ENCODE measurements at regions not wholly inside any gene's neighbourhood (a gene's known extent, or its start where the extent isn't known, plus 50 kb on each side); places are given as distances from the start of the nearest gene placed in this dataset.
A peak's percentile ranks its signal among the peaks of the same experiment; 100 is the strongest.
"Not testable (repeated sequence)": the region's sequence is repeated elsewhere in the genome, so short reads cannot be mapped to it uniquely, and the experiment has no call there.

DNA sequence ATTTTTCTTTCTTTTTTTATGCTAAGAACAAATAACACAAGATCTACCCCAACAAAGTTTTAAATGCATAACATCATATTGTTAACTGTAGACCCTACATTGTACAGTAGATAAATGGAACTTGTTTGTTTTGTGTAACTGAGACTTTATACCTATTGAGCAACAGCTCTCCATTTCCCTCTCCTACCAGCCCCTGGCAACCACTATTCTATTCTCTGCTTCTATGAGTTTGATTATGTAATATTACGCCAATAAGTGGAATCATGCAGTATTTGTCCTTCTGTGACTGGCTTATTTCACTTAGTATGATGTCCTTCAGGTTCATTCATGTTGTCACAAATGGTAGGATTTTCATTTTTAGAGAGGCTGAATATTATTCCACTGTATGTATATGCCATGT lies 308.2 kb upstream of the PRR16 start:
- peak; percentile 46 for DNase-seq

GRCh38 chr5:120158211-120158610 lies 305.9 kb upstream of the PRR16 start:
- DNase-seq, result no peak

DNA sequence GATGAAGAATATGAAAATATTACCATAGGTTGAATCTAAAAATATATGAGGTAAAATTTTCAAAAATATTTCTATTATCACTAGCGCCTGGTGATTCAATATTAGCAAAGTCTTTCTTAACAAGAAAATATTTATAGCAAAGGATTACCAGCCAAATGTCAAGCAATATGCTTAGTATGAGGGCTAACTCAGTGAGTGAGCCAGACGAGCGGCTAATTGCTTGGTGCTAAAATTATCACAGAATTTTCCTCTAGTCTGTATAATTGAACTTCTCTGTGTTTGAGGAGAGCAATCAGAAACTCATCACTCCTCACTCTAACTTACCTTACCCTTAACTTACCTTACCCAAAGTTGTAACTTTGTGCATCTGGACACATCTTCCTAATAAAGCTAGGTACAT lies 304.9 kb upstream of the PRR16 start:
- no peak for DNase-seq

DNA sequence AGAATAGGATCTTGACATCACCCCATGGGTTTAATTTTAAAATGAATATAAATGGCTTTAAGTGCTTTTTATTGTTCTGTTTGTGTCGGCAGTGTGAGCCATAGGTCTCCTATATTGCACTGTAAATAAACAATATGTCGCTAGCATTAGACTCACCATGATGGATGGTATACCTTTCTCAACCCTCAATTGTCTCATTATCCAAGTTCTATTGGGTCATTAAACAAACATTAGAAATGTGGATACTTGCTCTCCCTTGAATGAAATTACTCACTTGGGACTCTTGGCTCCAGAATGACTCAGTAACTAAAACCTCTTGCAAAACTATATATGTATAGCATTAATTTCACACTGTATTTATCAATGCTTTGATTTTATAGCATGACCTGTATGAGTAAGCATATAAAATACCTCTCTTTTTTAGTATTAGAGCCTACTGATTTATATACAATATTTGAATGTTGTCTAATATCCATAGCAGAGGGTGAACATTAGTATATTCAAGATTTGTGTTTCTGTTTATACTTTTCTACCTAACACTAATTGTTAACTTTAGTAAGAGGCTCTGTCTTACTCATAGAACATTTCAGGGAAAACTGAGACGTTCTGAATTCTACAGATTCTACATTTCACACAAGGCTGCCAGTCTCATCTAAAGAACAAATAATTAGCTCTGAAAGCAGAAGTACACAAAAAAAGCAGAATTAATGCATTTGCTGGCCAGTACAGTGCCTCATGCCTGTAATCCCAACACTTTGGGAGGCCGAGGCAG lies 303.8 kb upstream of the PRR16 start:
- no peak for DNase-seq

DNA sequence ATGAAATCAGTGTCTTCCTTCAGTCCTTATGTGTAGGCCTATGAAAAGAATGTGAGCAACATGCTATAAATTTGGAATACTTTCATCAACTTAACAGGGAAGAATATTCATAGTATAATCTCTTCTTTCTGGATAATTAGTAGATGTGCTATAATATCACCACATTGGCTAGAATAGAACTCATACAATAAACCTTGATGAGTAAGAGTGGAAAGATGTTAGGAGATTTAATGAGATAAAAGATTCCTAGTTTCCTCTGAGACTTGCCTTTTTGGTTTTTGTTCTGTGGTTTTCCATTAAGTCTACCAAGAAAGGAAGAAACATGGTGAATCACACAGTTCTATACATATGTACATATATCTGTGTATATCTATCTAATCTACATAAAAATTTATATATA lies 301.8 kb upstream of the PRR16 start:
- no peak for DNase-seq

DNA sequence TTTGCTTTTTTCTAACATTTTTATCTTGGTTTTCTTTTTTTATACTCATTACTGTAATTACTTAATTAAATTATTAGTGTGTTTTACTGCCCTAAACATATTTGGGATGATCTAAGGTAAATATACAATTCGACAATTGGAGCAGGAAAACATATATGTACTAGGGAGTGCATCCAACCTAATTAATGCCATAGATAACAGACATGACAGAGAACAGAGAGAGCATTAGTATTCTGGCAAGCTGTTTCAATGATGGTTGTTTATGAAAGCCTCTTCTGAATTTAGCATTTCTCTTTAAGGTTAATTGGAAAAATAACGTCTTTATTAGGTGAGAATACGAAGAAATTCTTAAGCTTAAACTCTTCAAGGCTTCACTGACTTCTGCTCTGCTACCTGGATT lies 300.1 kb upstream of the PRR16 start:
- no peak for DNase-seq

DNA sequence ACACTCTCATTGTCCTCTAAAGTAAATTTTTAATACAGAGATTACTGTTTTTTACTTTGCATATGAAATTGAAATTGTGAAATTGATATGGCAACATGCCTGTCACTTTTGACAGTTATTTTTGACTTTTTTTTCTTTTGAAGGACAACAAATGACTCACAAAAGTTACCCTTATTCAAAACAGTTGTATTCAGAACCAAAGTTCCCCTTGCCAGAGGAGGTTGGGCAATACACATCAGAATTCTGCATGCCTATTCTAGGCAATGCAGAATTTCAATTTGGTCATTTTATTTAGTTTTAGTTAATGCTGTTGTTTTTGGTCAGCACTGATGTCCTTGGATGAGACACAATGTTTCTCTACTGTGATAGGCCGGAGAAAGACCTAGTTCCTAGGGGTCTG lies 299.1 kb upstream of the PRR16 start:
- no peak for DNase-seq

DNA sequence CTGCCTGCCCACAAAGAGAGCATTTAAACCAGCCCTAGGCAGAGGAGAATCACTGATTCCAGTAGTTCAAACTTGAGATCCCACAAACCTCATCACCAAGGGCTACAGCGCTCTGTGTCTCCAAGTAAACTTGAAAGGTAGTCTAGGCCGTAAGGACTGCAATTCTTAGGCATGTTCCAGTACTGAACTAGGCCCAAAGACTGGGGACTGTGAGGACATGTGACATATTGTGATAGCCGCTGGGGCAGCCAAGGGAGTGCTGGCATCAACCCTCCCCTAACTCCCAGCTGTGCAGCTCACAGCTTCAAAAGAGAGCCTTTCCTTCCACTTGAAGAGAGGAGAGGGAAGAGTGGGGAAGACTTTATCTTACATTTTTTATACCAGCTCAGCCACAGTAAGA lies 291.0 kb upstream of the PRR16 start:
- no peak for DNase-seq

- no peak for DNase-seq
Measured at GRCh38 chr5:120174089-120174488, 290.0 kb upstream of the PRR16 start.

- not testable (repeated sequence) for DNase-seq
Measured at GRCh38 chr5:120181238-120181637, 282.9 kb upstream of the PRR16 start.

- not testable (repeated sequence) for DNase-seq
Measured at GRCh38 chr5:120194650-120195049, 269.4 kb upstream of the PRR16 start.

DNA sequence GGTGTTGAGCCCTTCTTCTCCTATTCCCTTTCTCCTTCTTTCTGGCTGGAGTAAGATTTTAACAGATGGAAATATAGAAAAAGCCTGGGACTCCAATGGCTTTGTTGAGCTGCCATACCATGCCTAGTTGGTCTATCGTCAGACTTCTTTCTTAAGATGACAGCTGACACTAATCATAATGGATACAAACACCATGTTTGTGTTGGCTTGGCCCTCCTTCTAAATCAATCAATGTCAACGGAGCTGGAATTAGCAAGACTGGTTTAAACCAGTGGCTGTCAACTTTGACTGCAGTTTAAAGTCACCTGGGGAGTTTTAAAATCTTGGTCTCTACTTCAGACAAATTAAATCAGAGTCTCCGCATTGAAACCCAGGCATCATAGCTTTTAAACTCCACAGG lies 264.5 kb upstream of the PRR16 start:
- DNase-seq, result no peak

DNA sequence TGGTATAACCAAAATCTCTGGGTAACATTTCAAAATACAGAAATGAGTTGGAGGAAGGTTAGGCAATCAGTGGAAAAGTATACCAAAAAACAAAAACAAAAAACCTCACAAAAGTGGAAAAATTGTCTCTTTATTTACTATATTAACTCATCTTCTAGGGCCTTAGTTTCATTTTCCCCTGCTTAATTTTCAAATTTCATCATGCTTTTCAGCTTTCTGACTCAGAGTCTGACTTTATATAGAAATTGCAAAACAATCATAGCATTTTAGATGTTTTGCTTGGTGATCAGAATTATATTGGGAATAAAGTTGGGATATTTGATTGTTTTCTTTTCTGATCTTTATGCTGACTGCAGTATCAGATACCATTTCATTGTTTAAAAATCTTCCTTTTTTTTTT lies 257.0 kb upstream of the PRR16 start:
- no peak for DNase-seq

DNA sequence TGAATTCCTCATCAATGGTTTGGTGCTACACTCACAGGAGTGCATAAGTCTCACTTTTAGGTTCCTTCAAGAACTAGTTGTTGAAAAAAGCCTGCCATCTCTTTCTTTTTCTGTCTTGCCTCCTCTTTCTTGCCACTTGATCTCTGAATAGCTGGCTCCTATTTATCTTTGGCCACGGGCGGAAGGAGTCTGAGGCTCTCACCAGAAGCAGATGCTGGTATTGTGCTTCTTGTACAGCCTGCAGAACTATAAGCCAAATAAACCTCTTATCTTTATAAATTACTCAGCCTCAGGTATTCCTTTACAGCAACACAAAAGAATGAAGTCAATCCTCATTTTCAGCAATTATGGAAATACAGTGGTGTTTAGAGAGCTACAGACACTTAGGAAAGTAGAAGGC lies 247.1 kb upstream of the PRR16 start:
- DNase-seq, result no peak

- no peak for DNase-seq
Measured at GRCh38 chr5:120219988-120220387, 244.1 kb upstream of the PRR16 start.

DNA sequence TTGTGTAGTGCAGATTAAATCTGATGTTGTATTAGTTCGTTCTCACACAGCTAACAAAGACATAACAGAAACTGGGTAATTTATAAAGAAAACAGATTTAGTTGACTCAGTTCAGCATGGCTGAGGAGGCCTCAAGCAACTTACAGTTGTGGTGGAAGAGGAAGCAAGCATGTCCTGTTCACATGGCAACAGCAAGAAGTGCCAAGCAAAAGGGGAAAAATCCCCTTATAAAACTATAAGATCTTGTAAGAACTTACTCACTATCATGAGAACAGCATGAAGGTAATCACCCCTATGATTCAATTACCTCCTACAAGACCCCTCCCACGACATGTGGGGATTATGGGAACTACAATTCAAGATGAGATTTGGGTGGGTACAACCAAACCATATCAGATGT lies 238.6 kb upstream of the PRR16 start:
- no peak for DNase-seq

DNA sequence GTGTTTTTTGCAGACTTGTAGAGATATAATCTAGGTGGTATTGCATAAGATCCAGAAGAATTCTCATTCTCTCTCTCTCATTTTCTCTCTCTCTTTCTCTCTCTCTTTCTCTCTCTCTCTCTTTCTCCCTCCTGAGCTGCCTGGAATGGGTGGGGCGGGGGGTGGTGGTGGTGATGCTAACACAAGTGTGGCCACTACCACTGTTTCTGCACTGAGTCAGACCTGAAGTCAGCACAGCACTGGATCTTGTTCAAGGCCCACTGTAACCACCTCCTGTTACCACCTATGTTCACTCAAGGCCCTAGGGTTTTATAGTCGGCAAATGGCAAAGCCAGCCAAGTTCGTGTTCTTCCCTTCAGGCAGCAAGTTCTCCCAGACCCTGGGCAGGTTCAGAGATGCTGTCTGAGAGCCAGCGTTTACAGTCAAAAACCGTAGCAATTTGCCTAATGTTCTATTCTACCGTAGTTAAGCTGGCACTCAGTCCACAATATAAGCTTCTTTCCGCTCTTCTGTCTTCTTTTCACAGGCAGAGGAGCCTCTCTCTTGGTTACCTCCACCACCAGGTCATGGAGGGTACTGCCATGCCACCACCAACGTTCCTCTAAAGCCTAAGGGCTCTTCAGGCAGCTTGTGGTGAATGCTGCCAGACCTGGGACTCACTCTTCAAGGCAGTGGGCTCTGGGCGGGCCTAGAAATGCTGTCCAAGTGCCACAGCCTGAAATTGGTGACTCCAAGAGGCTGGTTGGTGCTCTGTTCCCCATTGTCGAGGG lies 235.7 kb upstream of the PRR16 start:
- no peak for DNase-seq

- no peak for DNase-seq
Measured at GRCh38 chr5:120229036-120229435, 235.1 kb upstream of the PRR16 start.

- no peak for DNase-seq
Measured at GRCh38 chr5:120231563-120231962, 232.5 kb upstream of the PRR16 start.

DNA sequence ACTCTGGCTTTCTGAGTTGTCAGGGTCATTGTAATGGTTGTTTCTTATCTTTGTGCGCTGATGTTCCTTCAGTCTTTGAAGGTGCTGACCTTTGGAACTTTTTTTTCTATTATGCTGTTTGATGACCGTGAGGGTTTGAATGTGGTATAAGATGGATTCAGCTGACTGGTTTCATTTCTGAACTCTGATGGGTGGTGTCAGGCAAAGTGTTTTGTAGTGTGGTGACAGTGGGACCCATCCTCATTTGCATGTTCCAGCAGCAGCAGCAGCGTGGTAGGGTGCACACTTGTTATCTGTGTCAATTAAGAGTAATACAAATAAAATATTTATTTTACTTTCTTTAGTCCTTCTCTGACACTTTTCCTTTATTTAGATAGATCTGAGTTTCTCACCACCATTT lies 227.7 kb upstream of the PRR16 start:
- DNase-seq, result no peak

GRCh38 chr5:120239086-120239485 lies 225.0 kb upstream of the PRR16 start:
- DNase-seq, result no peak

GRCh38 chr5:120240706-120241105 lies 223.4 kb upstream of the PRR16 start:
- DNase-seq, result no peak

- no peak for DNase-seq
Measured at GRCh38 chr5:120241400-120241799, 222.7 kb upstream of the PRR16 start.

GRCh38 chr5:120251898-120252297 lies 212.2 kb upstream of the PRR16 start:
- DNase-seq, result no peak

DNA sequence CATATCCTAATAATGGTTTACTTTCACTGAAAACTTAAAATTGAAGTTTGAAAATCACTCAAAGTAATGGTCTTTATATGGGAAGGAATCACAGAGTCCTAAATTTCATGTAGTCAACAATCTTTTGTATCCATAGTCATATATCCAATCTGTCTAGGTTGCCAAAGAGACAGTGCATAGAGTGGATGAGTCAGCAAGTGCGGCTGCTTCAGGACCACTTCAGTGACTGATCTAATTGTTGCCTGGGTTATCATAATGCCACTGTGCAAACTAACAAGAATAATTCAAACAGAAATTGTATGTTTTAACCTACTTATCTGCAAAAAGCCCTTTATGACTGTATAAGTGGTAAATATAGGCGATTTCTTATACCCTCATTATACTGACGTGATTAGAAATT lies 211.3 kb upstream of the PRR16 start:
- DNase-seq, result peak; percentile 36

Data from hematopoietic multipotent progenitor cell treated with erythropoietin and hydrocortisone succinate and interleukin-3 and kit ligand, for 4 days (in vitro differentiated cells).